ENCODE measurements at regions not wholly inside any gene's neighbourhood (a gene's known extent, or its start where the extent isn't known, plus 50 kb on each side); places are given as distances from the start of the nearest gene placed in this dataset.

DNA sequence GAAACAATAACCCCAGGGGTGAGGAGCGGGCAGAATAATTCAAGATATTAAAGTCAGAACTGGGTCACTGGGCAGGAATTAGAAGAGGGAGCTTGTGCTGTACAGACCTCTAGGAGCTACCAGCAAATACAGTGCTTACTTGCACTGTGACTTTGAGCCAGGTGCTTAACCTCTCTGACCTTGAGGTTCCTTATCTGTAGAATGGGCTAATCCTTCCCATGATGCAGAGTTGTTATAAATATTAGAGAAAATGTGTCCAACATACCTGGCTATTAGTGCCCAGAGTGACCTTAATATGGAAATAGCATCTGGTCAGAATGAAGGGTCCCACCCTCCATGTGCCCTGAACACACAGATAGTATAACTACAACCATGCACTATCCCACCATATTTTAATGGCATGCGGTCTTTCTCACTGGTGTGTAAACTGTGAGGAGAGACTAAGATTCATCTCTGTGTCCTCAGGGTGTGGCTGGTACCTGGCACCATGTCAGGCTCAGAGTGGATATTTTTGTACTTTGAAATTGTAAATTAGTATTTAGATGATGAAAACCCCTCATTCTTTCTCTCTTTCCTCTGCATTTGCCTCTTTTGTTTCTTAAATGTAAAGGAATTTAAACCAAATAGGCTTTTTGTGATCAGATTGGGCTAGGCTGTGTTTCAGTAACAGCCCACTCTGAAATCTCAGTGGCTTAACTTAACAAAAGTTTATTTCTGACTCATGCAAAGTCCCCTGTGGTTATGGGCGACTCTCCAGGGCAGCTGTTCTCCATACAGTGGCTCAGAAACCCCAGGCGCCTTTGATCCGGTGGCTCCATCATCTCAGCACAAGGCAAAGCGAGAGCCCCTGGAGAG is 60.0 kb upstream of the ROR1 start:
- TF ChIP-seq, protein P1, sequence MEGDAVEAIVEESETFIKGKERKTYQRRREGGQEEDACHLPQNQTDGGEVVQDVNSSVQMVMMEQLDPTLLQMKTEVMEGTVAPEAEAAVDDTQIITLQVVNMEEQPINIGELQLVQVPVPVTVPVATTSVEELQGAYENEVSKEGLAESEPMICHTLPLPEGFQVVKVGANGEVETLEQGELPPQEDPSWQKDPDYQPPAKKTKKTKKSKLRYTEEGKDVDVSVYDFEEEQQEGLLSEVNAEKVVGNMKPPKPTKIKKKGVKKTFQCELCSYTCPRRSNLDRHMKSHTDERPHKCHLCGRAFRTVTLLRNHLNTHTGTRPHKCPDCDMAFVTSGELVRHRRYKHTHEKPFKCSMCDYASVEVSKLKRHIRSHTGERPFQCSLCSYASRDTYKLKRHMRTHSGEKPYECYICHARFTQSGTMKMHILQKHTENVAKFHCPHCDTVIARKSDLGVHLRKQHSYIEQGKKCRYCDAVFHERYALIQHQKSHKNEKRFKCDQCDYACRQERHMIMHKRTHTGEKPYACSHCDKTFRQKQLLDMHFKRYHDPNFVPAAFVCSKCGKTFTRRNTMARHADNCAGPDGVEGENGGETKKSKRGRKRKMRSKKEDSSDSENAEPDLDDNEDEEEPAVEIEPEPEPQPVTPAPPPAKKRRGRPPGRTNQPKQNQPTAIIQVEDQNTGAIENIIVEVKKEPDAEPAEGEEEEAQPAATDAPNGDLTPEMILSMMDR (IDR thresholded peaks at IDR 0.05): no peak
- TF ChIP-seq POLR2AphosphoS5 (IDR thresholded peaks at IDR 0.05): no peak
- no peak for TF ChIP-seq POLR2A (IDR thresholded peaks at IDR 0.05)

All from transverse colon (tissue), 4 donors.